ENCODE measurements at regions not wholly inside any gene's neighbourhood (a gene's known extent, or its start where the extent isn't known, plus 50 kb on each side); places are given as distances from the start of the nearest gene placed in this dataset.

DNA sequence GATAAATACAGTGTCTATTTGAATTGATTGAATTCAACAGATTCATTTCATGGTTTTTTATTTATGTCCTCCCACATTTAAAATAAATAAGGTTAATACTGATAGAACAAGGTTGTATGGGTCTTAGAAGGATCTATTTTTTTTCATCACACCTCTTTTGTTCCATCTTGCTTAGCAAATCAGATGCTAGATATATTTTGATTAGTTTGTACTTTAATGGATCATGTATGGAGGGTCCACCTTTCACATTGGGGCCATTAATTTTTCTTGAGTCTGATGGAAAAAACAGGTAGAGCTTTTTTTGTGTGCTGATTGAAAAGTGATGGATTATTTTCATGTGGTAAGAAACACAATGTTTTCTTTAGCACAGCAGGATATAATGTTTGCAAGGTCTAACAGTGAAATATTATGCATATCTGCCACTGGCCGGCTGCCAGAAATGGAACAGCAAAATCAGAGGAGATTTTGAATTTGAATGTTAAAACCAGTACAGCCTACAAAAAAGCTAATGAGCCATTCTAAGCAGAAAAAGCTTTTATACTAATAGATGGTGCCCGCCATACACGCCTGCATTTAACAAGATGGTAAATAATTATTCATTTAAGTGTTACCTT, 188.1 kb upstream of the ETAA1 start:
- H3K4me1 ChIP-seq (replicated peaks; ENCODE audit: insufficient read depth): no peaks in the 10 kb centered on the region
- H3K4me2 ChIP-seq: no peak overlapping the region
- no peaks in the 10 kb centered on the region for H3K27me3 ChIP-seq (ENCODE audit: insufficient read depth, low read depth)
- no peaks in the 10 kb centered on the region for H4K20me1 ChIP-seq (ENCODE audit: insufficient read depth)
- TF ChIP-seq EZH2 (IDR thresholded peaks at IDR 0.05; ENCODE audit: low read depth): no peak
- TF ChIP-seq, protein P1, sequence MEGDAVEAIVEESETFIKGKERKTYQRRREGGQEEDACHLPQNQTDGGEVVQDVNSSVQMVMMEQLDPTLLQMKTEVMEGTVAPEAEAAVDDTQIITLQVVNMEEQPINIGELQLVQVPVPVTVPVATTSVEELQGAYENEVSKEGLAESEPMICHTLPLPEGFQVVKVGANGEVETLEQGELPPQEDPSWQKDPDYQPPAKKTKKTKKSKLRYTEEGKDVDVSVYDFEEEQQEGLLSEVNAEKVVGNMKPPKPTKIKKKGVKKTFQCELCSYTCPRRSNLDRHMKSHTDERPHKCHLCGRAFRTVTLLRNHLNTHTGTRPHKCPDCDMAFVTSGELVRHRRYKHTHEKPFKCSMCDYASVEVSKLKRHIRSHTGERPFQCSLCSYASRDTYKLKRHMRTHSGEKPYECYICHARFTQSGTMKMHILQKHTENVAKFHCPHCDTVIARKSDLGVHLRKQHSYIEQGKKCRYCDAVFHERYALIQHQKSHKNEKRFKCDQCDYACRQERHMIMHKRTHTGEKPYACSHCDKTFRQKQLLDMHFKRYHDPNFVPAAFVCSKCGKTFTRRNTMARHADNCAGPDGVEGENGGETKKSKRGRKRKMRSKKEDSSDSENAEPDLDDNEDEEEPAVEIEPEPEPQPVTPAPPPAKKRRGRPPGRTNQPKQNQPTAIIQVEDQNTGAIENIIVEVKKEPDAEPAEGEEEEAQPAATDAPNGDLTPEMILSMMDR (conservative IDR thresholded peaks at IDR 0.05): no peak
- BruUV-seq (replicated peaks): no TSS peak
- H3K79me2 ChIP-seq (ENCODE audit: low read depth): no peaks in the 10 kb centered on the region
- no peak overlapping the region for H2AFZ ChIP-seq
- ChIA-PET POLR2A (ENCODE audit: unreplicated experiment) (no interaction called here), CTCF (no interaction called here)
- no peak overlapping the region for H3K4me3 ChIP-seq
- intact Hi-C loops (cut with micrococcal nuclease; ENCODE audit: unreplicated experiment): no loop called here
- no peaks in the 10 kb centered on the region for H3K9me3 ChIP-seq (ENCODE audit: insufficient read depth, low read depth)
- no peak overlapping the region for H3K27ac ChIP-seq
- no peak for DNase-seq
- H3K9me2 ChIP-seq (ENCODE audit: insufficient read depth): no peaks in the 10 kb centered on the region
- no peaks in the 10 kb centered on the region for H3K36me3 ChIP-seq (ENCODE audit: low read depth)
- H3F3A ChIP-seq (ENCODE audit: insufficient read depth, low read depth): no peaks in the 10 kb centered on the region

DNA sequence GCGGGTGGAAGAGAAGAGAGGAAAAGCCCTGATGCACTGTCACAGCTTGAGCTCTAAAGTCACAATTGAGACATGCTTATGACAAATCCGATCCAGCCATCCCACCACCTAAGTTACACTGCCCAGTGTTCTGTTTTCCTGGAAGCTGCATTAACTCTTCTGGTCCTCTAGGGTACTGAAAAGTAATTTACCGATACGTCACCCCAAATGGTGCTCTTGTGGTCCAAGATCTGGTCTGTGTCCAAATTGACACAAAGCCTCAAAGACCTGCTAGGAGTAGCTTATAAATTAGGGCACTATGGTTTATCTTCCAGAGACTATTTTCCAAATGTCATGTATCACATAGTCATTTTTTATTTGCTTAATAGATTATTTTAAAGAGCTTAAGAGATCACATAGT, 186.7 kb upstream of the ETAA1 start:
- no peaks in the 10 kb centered on the region for H3K9me3 ChIP-seq (ENCODE audit: insufficient read depth, low read depth)
- H3K79me2 ChIP-seq (ENCODE audit: low read depth): no peaks in the 10 kb centered on the region
- DNase-seq: no peak
- no peak overlapping the region for H2AFZ ChIP-seq
- no peaks in the 10 kb centered on the region for H3K4me1 ChIP-seq (replicated peaks; ENCODE audit: insufficient read depth)
- H3K27me3 ChIP-seq (ENCODE audit: insufficient read depth, low read depth): no peaks in the 10 kb centered on the region
- no peak overlapping the region for H3K4me2 ChIP-seq
- intact Hi-C loops (cut with micrococcal nuclease; ENCODE audit: unreplicated experiment): no loop called here
- TF ChIP-seq, protein P1 (conservative IDR thresholded peaks at IDR 0.05): no peak
- no peak overlapping the region for H3K27ac ChIP-seq
- no peak overlapping the region for H3K4me3 ChIP-seq
- no peaks in the 10 kb centered on the region for H3K36me3 ChIP-seq (ENCODE audit: low read depth)
- no peaks in the 10 kb centered on the region for H3K9me2 ChIP-seq (ENCODE audit: insufficient read depth)
- ChIA-PET POLR2A (ENCODE audit: unreplicated experiment) (no interaction called here), CTCF (no interaction called here)
- no peaks in the 10 kb centered on the region for H4K20me1 ChIP-seq (ENCODE audit: insufficient read depth)
- BruUV-seq (replicated peaks): no TSS peak
- H3F3A ChIP-seq (ENCODE audit: insufficient read depth, low read depth): no peaks in the 10 kb centered on the region

DNA sequence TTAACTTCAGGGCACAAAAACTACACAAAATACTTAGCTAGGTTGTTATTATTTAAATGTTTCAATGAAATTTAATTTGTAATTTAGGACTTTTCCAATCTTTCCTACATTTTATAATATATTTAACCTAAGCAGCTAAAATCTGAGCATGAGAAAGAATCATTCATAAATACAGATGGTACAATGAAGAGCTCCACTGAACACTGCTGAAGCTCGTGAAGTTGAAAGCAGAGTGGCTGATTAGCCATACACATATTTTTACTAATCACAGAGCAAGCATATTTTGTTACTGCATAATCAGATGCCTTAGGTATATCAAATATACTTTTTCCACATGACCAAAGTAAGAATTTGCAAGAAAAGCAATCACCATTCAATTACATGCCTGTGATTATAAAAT, 184.9 kb upstream of the ETAA1 start:
- H3K27ac ChIP-seq: no peak overlapping the region

More for the DNA sequence above, 184.9 kb upstream of the ETAA1 start:
- intact Hi-C loops (cut with micrococcal nuclease; ENCODE audit: unreplicated experiment): no loop called here
- no peaks in the 10 kb centered on the region for H3K9me3 ChIP-seq (ENCODE audit: insufficient read depth, low read depth)
- POLR2A ChIA-PET (ENCODE audit: unreplicated experiment): no interaction called here
- no peaks in the 10 kb centered on the region for H3K79me2 ChIP-seq (ENCODE audit: low read depth)
- TF ChIP-seq, protein P1 (conservative IDR thresholded peaks at IDR 0.05): no peak
- no peak for TF ChIP-seq EZH2 (IDR thresholded peaks at IDR 0.05; ENCODE audit: low read depth)
- H3K9me2 ChIP-seq (ENCODE audit: insufficient read depth): no peaks in the 10 kb centered on the region
- H3K4me3 ChIP-seq: no peak overlapping the region
- CTCF ChIA-PET: no interaction called here
- H3K36me3 ChIP-seq (ENCODE audit: low read depth): no peaks in the 10 kb centered on the region
- H2AFZ ChIP-seq: no peak overlapping the region
- no TSS peak for BruUV-seq (replicated peaks)
- H3K4me2 ChIP-seq: no peak overlapping the region
- DNase-seq: no peak
- no peaks in the 10 kb centered on the region for H3K4me1 ChIP-seq (replicated peaks; ENCODE audit: insufficient read depth)
- no peaks in the 10 kb centered on the region for H4K20me1 ChIP-seq (ENCODE audit: insufficient read depth)
- no peaks in the 10 kb centered on the region for H3F3A ChIP-seq (ENCODE audit: insufficient read depth, low read depth)
- H3K27me3 ChIP-seq (ENCODE audit: insufficient read depth, low read depth): no peaks in the 10 kb centered on the region
